ENCODE measurements at regions not wholly inside any gene's neighbourhood (a gene's known extent, or its start where the extent isn't known, plus 50 kb on each side); places are given as distances from the start of the nearest gene placed in this dataset.

GRCh38 chr17:65404761-65405160, 156.7 kb downstream of the AXIN2 start:
- DNase-seq, result no peak

GRCh38 chr17:65403626-65404025, 157.8 kb downstream of the AXIN2 start:
- DNase-seq, result no peak

GRCh38 chr17:65402513-65403496, 158.6 kb downstream of the AXIN2 start:
- DNase-seq, result no peak

GRCh38 chr17:65401561-65401960, 159.9 kb downstream of the AXIN2 start:
- no peak for DNase-seq

- no peak for DNase-seq
Measured at GRCh38 chr17:65400701-65401100, 160.7 kb downstream of the AXIN2 start.

- no peak for DNase-seq
Measured at GRCh38 chr17:65398040-65398787, 163.2 kb downstream of the AXIN2 start.

GRCh38 chr17:65395924-65396323, 165.5 kb downstream of the AXIN2 start:
- no peak for DNase-seq

- DNase-seq, result no peak
Measured at GRCh38 chr17:65394811-65395472, 166.5 kb downstream of the AXIN2 start.

GRCh38 chr17:65393514-65393913, 167.9 kb downstream of the AXIN2 start:
- DNase-seq, result no peak

GRCh38 chr17:65389949-65390348, 171.5 kb downstream of the AXIN2 start:
- DNase-seq, result no peak

GRCh38 chr17:65389426-65389825, 172.0 kb downstream of the AXIN2 start:
- DNase-seq, result no peak

- DNase-seq, result no peak
Measured at GRCh38 chr17:65388911-65389310, 172.5 kb downstream of the AXIN2 start.

GRCh38 chr17:65387322-65387721, 174.1 kb downstream of the AXIN2 start:
- no peak for DNase-seq

- DNase-seq, result no peak
Measured at GRCh38 chr17:65385726-65386125, 175.7 kb downstream of the AXIN2 start.

- no peak for DNase-seq
Measured at GRCh38 chr17:65385071-65385470, 176.4 kb downstream of the AXIN2 start.

- no peak for DNase-seq
Measured at GRCh38 chr17:65381152-65381551, 180.3 kb downstream of the AXIN2 start.

- no peak for DNase-seq
Measured at GRCh38 chr17:65374966-65375365, 186.5 kb downstream of the AXIN2 start.

- no peak for DNase-seq
Measured at GRCh38 chr17:65371702-65372101, 189.7 kb downstream of the AXIN2 start.

GRCh38 chr17:65370669-65371131, 190.7 kb downstream of the AXIN2 start:
- DNase-seq, result no peak

- no peak for DNase-seq
Measured at GRCh38 chr17:65368341-65368740, 193.1 kb downstream of the AXIN2 start.

GRCh38 chr17:65366102-65366844, 195.2 kb downstream of the AXIN2 start:
- no peak for DNase-seq

- DNase-seq, result no peak
Measured at GRCh38 chr17:65365169-65365568, 196.3 kb downstream of the AXIN2 start.

GRCh38 chr17:65364438-65364837, 197.0 kb downstream of the AXIN2 start:
- DNase-seq, result no peak
